Stomach (tissue), 4 donors: ENCODE measurements at regions not wholly inside any gene's neighbourhood (a gene's known extent, or its start where the extent isn't known, plus 50 kb on each side); places are given as distances from the start of the nearest gene placed in this dataset.

Experiments used
- POLR2A ChIP-seq, 4 donors: fragments of 450-650 bp; IDR thresholded peaks; one replicate each; pipeline ENCODE4 v1.6.1; 2016; ENCODE audit warnings: antibody characterized with exemption in 4 of 4, control low read depth in 2 of 4, mild to moderate bottlenecking in 1 of 4, moderate library complexity in 1 of 4
- TF ChIP-seq, protein P1 (sequence below), 7 experiments: fragments of 450-650 bp in 4 of 7; fragments of 200-600 bp in 3 of 7; sonication (generic) in 3 of 7; IDR thresholded peaks; one replicate each; pipeline ENCODE4 v1.5.1; 2016 to 2019; ENCODE audit warnings: antibody characterized with exemption in 7 of 7, control low read depth in 2 of 7, mild to moderate bottlenecking in 1 of 7

DNA sequence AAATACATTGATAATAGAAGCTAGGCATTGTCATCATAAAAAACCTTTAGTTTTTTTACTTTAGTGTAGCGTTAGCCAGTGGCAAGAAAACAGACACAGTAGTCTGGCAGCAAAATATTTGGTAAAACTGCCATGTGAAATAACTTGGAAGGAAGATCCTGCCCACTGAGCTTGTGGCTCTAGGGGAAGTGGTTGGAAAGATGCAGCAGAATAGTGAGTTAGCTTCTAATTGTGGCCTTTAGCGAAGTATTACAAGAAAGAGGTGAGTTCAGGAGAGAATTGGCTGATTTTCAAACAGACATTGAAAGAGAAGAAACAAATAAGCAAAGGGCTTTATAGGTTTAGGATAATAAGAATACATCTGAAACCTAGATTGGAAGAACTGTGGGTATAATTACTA is 1887.8 kb upstream of the CELF4 start:
- TF ChIP-seq, protein P1, sequence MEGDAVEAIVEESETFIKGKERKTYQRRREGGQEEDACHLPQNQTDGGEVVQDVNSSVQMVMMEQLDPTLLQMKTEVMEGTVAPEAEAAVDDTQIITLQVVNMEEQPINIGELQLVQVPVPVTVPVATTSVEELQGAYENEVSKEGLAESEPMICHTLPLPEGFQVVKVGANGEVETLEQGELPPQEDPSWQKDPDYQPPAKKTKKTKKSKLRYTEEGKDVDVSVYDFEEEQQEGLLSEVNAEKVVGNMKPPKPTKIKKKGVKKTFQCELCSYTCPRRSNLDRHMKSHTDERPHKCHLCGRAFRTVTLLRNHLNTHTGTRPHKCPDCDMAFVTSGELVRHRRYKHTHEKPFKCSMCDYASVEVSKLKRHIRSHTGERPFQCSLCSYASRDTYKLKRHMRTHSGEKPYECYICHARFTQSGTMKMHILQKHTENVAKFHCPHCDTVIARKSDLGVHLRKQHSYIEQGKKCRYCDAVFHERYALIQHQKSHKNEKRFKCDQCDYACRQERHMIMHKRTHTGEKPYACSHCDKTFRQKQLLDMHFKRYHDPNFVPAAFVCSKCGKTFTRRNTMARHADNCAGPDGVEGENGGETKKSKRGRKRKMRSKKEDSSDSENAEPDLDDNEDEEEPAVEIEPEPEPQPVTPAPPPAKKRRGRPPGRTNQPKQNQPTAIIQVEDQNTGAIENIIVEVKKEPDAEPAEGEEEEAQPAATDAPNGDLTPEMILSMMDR (IDR thresholded peaks at IDR 0.05): no peak
- TF ChIP-seq POLR2A (IDR thresholded peaks at IDR 0.05): no peak
